Renal cortical epithelial cell (primary cell): ENCODE measurements at regions not wholly inside any gene's neighbourhood (a gene's known extent, or its start where the extent isn't known, plus 50 kb on each side); places are given as distances from the start of the nearest gene placed in this dataset.

Experiments used
- DNase-seq: peaks from one replicate; pipeline ENCODE4 v3.0.0-alpha.2; 2011; ENCODE audit warnings: low read depth

GRCh38 chr7:126378642-126379041 lies 874.1 kb downstream of the GRM8 start:
- no peak for DNase-seq

GRCh38 chr7:126370038-126370668 lies 882.6 kb downstream of the GRM8 start:
- DNase-seq: no peak

GRCh38 chr7:126362746-126363145 lies 890.0 kb downstream of the GRM8 start:
- no peak for DNase-seq

- DNase-seq: no peak
Measured at GRCh38 chr7:126361183-126361582, 891.6 kb downstream of the GRM8 start.

GRCh38 chr7:126339813-126340212 lies 912.9 kb downstream of the GRM8 start:
- DNase-seq: no peak

- DNase-seq: no peak
Measured at GRCh38 chr7:126305671-126306070, 947.1 kb downstream of the GRM8 start.

- DNase-seq: no peak
Measured at GRCh38 chr7:126303926-126304325, 948.8 kb downstream of the GRM8 start.

GRCh38 chr7:126302639-126303038 lies 950.1 kb downstream of the GRM8 start:
- no peak for DNase-seq

GRCh38 chr7:126286317-126286716 lies 966.4 kb downstream of the GRM8 start:
- DNase-seq: no peak

- no peak for DNase-seq
Measured at GRCh38 chr7:126236261-126236660, 1016.5 kb downstream of the GRM8 start.

GRCh38 chr7:126228356-126229061 lies 1024.2 kb downstream of the GRM8 start:
- no peak for DNase-seq

GRCh38 chr7:126227643-126228042 lies 1025.1 kb downstream of the GRM8 start:
- DNase-seq: no peak

- DNase-seq: no peak
Measured at GRCh38 chr7:126227055-126227454, 1025.7 kb downstream of the GRM8 start.

- DNase-seq: no peak
Measured at GRCh38 chr7:126223729-126224128, 1029.0 kb downstream of the GRM8 start.

- DNase-seq: no peak
Measured at GRCh38 chr7:126222782-126223181, 1030.0 kb downstream of the GRM8 start.

GRCh38 chr7:126215785-126216184 lies 1037.0 kb downstream of the GRM8 start:
- DNase-seq: no peak

GRCh38 chr7:126213876-126214275 lies 1038.9 kb downstream of the GRM8 start:
- DNase-seq: no peak

GRCh38 chr7:126211875-126212274 lies 1040.9 kb downstream of the GRM8 start:
- no peak for DNase-seq

GRCh38 chr7:126210707-126211106 lies 1042.0 kb downstream of the GRM8 start:
- no peak for DNase-seq

- DNase-seq: no peak
Measured at GRCh38 chr7:126203185-126203584, 1049.6 kb downstream of the GRM8 start.

- no peak for DNase-seq
Measured at GRCh38 chr7:126202177-126202576, 1050.6 kb downstream of the GRM8 start.

- no peak for DNase-seq
Measured at GRCh38 chr7:126185959-126186580, 1066.7 kb downstream of the GRM8 start.

- no peak for DNase-seq
Measured at GRCh38 chr7:126179916-126180315, 1072.8 kb downstream of the GRM8 start.
